ENCODE measurements at regions not wholly inside any gene's neighbourhood (a gene's known extent, or its start where the extent isn't known, plus 50 kb on each side); places are given as distances from the start of the nearest gene placed in this dataset.

GRCh38 chr2:181395851-181396250 lies 61.3 kb upstream of the ITGA4 start:
- peak; percentile 17 to 59 (median 52) for DNase-seq

- no peak for DNase-seq
Measured at GRCh38 chr2:181396256-181397123, 60.7 kb upstream of the ITGA4 start.

- DNase-seq, result no peak
Measured at GRCh38 chr2:181397331-181397730, 59.9 kb upstream of the ITGA4 start.

GRCh38 chr2:181398000-181398399 lies 59.2 kb upstream of the ITGA4 start:
- no peak for DNase-seq

GRCh38 chr2:181399027-181399426 lies 58.2 kb upstream of the ITGA4 start:
- DNase-seq, result no peak

GRCh38 chr2:181404472-181404871 lies 52.7 kb upstream of the ITGA4 start:
- no peak for DNase-seq

- DNase-seq, result peak; percentile 60 to 89 (median 82)
Measured at GRCh38 chr2:181407171-181407570, 50.0 kb upstream of the ITGA4 start.

Data from suppressor macrophage treated with lipopolysaccharide for 1 hour (primary cell).